Vagina (tissue), 2 donors: ENCODE measurements at regions not wholly inside any gene's neighbourhood (a gene's known extent, or its start where the extent isn't known, plus 50 kb on each side); places are given as distances from the start of the nearest gene placed in this dataset.

Experiments
- DNase-seq, 2 donors: peaks; one replicate each; pipeline ENCODE4 v3.0.0-alpha.2; 2017; ENCODE audit errors: extremely low spot score in 2 of 2
- H3K27ac ChIP-seq: fragments of 200-600 bp; sonication (generic); one replicate; pipeline ENCODE4 v1.5.1; 2019
- H3K27me3 ChIP-seq: fragments of 200-600 bp; sonication (generic); one replicate; pipeline ENCODE4 v1.5.1; 2019
- H3K36me3 ChIP-seq, 2 donors: fragments of 200-600 bp; sonication (generic); one replicate each; pipeline ENCODE4 v1.5.1; 2017 to 2019
- H3K4me1 ChIP-seq: fragments of 200-600 bp; sonication (generic); one replicate; pipeline ENCODE4 v1.5.1; 2019
- H3K4me3 ChIP-seq, 2 donors: fragments of 200-600 bp; sonication (generic); 1 replicate in 1 of 2; 2 replicates in 1 of 2; pipeline ENCODE4 v1.5.1; 2016 to 2019
- H3K9me3 ChIP-seq: fragments of 200-600 bp; sonication (generic); one replicate; pipeline ENCODE4 v1.5.1; 2019
- POLR2A ChIP-seq, 2 donors: fragments of 450-650 bp; IDR thresholded peaks; one replicate each; pipeline ENCODE4 v1.6.1; 2017; ENCODE audit warnings: antibody characterized with exemption in 2 of 2, mild to moderate bottlenecking in 2 of 2, moderate library complexity in 2 of 2
- POLR2AphosphoS5 ChIP-seq, 2 donors: sonication (generic); formaldehyde crosslinking; IDR thresholded peaks; one replicate each; pipeline ENCODE4 v1.9.0; 2017; ENCODE audit warnings: antibody characterized with exemption in 2 of 2, mild to moderate bottlenecking in 2 of 2, low read depth in 1 of 2; ENCODE audit not compliant: insufficient read depth in 1 of 2
- intact Hi-C: fragments of 100-400 bp; cut with DNase I; formaldehyde crosslinking; loops from one replicate; pipeline ENCODE4 v1.15.1; 2023
- TF ChIP-seq, protein P1 (sequence below), 3 experiments: fragments of 450-650 bp in 2 of 3; fragments of 200-600 bp in 1 of 3; sonication (generic) in 1 of 3; IDR thresholded peaks; one replicate each; pipeline ENCODE4 v1.5.1; 2017 to 2019; ENCODE audit warnings: antibody characterized with exemption in 3 of 3, mild to moderate bottlenecking in 2 of 3, moderate library complexity in 2 of 3

GRCh38 chr15:29911705-29912104 lies 89.4 kb upstream of the TJP1 start:
- H3K4me1 ChIP-seq: peaks cover 10% of the 10 kb centered on the region
- DNase-seq: no peak
- intact Hi-C loops: no loop called here

DNA sequence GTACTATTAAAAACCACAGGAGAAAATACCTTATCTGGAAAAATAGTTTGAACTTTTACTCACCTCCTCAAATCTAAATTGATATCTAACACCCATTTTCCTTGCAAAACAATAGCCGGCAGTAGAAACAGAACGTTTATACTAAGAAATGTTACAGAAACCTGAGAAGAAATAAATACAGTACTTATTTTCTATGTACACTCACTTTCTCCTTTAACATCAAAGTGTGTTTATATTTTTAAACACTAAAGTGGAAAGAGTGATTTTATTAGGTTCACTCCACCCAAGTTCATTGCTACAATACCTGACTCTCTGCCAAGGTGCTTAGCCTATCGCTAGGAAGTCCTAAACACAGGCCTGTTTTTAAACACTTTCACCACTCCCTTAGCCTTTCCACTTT lies 87.8 kb upstream of the TJP1 start:
- TF ChIP-seq, protein P1, sequence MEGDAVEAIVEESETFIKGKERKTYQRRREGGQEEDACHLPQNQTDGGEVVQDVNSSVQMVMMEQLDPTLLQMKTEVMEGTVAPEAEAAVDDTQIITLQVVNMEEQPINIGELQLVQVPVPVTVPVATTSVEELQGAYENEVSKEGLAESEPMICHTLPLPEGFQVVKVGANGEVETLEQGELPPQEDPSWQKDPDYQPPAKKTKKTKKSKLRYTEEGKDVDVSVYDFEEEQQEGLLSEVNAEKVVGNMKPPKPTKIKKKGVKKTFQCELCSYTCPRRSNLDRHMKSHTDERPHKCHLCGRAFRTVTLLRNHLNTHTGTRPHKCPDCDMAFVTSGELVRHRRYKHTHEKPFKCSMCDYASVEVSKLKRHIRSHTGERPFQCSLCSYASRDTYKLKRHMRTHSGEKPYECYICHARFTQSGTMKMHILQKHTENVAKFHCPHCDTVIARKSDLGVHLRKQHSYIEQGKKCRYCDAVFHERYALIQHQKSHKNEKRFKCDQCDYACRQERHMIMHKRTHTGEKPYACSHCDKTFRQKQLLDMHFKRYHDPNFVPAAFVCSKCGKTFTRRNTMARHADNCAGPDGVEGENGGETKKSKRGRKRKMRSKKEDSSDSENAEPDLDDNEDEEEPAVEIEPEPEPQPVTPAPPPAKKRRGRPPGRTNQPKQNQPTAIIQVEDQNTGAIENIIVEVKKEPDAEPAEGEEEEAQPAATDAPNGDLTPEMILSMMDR (IDR thresholded peaks at IDR 0.05): no peak
- TF ChIP-seq POLR2AphosphoS5 (IDR thresholded peaks at IDR 0.05; ENCODE audit: insufficient read depth in 1 of 2, low read depth in 1 of 2) (peak in 1 of 2 donors; percentile 65), POLR2A (IDR thresholded peaks at IDR 0.05) (no peak)
- intact Hi-C loops: no loop called here
- Histone ChIP-seq H3K4me1 (peaks cover 10% of the 10 kb centered on the region), H3K4me3 (no peak overlapping the region), H3K36me3 (no peaks in the 10 kb centered on the region), H3K27me3 (no peaks in the 10 kb centered on the region), H3K27ac (no peak overlapping the region), H3K9me3 (no peaks in the 10 kb centered on the region)
- DNase-seq: no peak

More at GRCh38 chr15:29911705-29912104, 89.4 kb upstream of the TJP1 start:
- Histone ChIP-seq H3K9me3 (no peaks in the 10 kb centered on the region), H3K4me3 (no peak overlapping the region), H3K27ac (no peak overlapping the region), H3K27me3 (no peaks in the 10 kb centered on the region), H3K36me3 (no peaks in the 10 kb centered on the region)
- TF ChIP-seq, protein P1 (IDR thresholded peaks at IDR 0.05): no peak
- TF ChIP-seq POLR2A (IDR thresholded peaks at IDR 0.05) (no peak), POLR2AphosphoS5 (IDR thresholded peaks at IDR 0.05; ENCODE audit: insufficient read depth in 1 of 2, low read depth in 1 of 2) (no peak)

DNA sequence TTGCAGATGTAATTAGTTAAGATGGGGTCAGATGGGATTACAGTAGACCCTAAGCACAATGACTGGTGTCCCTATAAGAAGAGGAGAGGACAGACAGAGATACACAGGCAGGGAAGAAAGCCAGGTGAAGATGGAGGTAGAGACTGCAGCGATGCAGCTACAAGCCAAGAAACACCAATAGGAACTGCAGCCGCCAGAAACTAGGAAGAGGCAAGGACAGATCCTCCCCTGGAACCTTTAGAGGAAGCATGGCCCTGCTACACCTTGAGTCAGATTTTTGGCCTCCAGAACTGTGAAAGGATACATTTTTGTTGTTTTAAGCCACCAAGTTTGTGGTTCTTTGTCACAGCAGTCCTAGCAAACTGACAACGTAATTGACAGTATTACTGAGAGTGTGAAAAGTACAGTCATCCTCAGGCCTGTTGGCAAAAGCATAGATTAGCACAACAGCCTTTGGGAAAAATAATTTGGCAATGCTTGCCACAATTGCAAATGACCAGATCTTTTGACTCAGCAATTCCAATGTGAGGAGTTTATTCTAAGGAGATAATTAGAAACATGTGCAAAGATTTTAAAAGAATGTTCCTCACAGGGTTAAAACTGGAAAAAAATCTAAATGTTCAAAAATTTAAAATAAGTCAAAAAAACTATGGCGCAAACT lies 82.6 kb upstream of the TJP1 start:
- H3K4me3 ChIP-seq: no peak overlapping the region
- H3K27ac ChIP-seq: no peak overlapping the region
- DNase-seq: no peak
- intact Hi-C loops: no loop called here
- no peaks in the 10 kb centered on the region for H3K9me3 ChIP-seq
- TF ChIP-seq, protein P1 (IDR thresholded peaks at IDR 0.05): no peak
- no peak for TF ChIP-seq POLR2AphosphoS5 (IDR thresholded peaks at IDR 0.05; ENCODE audit: insufficient read depth in 1 of 2, low read depth in 1 of 2)
- TF ChIP-seq POLR2A (IDR thresholded peaks at IDR 0.05): no peak
- no peaks in the 10 kb centered on the region for H3K27me3 ChIP-seq
- H3K4me1 ChIP-seq: peaks cover 7% of the 10 kb centered on the region
- no peaks in the 10 kb centered on the region for H3K36me3 ChIP-seq

DNA sequence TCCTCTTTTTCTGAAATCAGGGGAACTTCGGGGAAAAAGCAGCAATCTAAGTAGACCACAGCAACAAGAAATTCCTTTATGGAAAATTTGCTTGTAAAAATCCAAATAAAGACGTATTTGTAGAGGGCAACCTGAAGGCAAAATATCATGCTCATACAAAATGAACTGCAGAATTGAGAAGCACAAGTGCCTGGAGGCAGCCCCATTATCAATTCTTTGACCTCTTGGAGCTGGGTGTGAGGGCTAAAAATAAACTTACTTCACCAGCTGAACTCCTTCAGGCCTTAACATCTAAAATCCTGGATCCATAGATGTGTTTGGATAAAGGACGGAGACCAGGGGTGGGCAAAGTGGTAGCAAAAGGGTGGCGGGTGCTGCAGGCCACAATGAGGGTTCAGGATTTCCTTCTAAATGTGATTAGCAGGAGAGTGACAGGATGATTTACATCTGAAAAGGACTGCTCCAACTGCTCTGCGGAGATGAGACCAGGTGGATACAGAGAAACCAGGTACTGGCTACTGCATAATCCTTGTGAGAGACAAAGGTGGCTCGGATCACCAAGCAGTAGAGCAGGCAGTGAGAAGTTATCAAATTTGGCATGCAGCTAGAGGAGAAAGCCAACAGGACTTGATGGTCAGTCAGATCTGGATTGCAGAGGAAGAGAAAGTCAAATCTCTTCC lies 81.7 kb upstream of the TJP1 start:
- DNase-seq: no peak
- Histone ChIP-seq H3K36me3 (no peaks in the 10 kb centered on the region), H3K9me3 (no peaks in the 10 kb centered on the region), H3K27me3 (no peaks in the 10 kb centered on the region), H3K4me1 (no peaks in the 10 kb centered on the region), H3K4me3 (no peak overlapping the region), H3K27ac (no peak overlapping the region)
- TF ChIP-seq POLR2AphosphoS5 (IDR thresholded peaks at IDR 0.05; ENCODE audit: insufficient read depth in 1 of 2, low read depth in 1 of 2): no peak
- intact Hi-C loops: no loop called here

- Histone ChIP-seq H3K27ac (no peak overlapping the region), H3K36me3 (no peaks in the 10 kb centered on the region), H3K27me3 (no peaks in the 10 kb centered on the region), H3K4me1 (no peaks in the 10 kb centered on the region), H3K9me3 (no peaks in the 10 kb centered on the region), H3K4me3 (no peak overlapping the region)
- no peak for DNase-seq
- TF ChIP-seq POLR2A (IDR thresholded peaks at IDR 0.05) (no peak), POLR2AphosphoS5 (IDR thresholded peaks at IDR 0.05; ENCODE audit: insufficient read depth in 1 of 2, low read depth in 1 of 2) (no peak)
- TF ChIP-seq, protein P1 (IDR thresholded peaks at IDR 0.05): no peak
- intact Hi-C loops: no loop called here
These were observed 80.8 kb upstream of the TJP1 start for GRCh38 chr15:29903028-29903427.
